Activated CD4-positive, alpha-beta memory T cell treated with anti-CD3 and anti-CD28 coated beads for 36 hours (primary cell): ENCODE measurements at regions not wholly inside any gene's neighbourhood (a gene's known extent, or its start where the extent isn't known, plus 50 kb on each side); places are given as distances from the start of the nearest gene placed in this dataset.
"Not testable (repeated sequence)": the region's sequence is repeated elsewhere in the genome, so short reads cannot be mapped to it uniquely, and the experiment has no call there.

Experiments
- CTCF ChIA-PET: fragments of 350-600 bp; sonication (Branson Sonifier 250); formaldehyde crosslinking; loops from one replicate; lab custom pipeline; 2021; ENCODE audit warnings: antibody characterized with exemption, inconsistent platforms; lab: Charles Lee
- POLR2A ChIA-PET: fragments of 350-600 bp; sonication (Branson Sonifier 250); formaldehyde crosslinking; loops from one replicate; lab custom pipeline; 2021; ENCODE audit warnings: antibody characterized with exemption; lab: Charles Lee
- DNase-seq: peaks from one replicate; pipeline ENCODE4 v3.0.0-alpha.2; 2020
- H3K27ac Mint-ChIP-seq: one replicate; pipeline ENCODE4 v1.8.0; 2021; ENCODE audit warnings: mixed read lengths
- H3K27me3 Mint-ChIP-seq: one replicate; pipeline ENCODE4 v1.8.0; 2021; ENCODE audit warnings: mixed read lengths
- H3K36me3 Mint-ChIP-seq: one replicate; pipeline ENCODE4 v1.8.0; 2021; ENCODE audit warnings: mixed read lengths
- H3K4me1 Mint-ChIP-seq: one replicate; pipeline ENCODE4 v1.8.0; 2021; ENCODE audit warnings: low read depth, mixed read lengths
- H3K4me3 Mint-ChIP-seq: one replicate; pipeline ENCODE4 v1.8.0; 2021; ENCODE audit warnings: mild to moderate bottlenecking, mixed read lengths
- H3K9me3 Mint-ChIP-seq: one replicate; pipeline ENCODE4 v1.8.0; 2021; ENCODE audit warnings: mixed read lengths
- intact Hi-C: fragments of 100-400 bp; cut with micrococcal nuclease; formaldehyde crosslinking; loops from one replicate; pipeline ENCODE4 v1.15.1; 2023

DNA sequence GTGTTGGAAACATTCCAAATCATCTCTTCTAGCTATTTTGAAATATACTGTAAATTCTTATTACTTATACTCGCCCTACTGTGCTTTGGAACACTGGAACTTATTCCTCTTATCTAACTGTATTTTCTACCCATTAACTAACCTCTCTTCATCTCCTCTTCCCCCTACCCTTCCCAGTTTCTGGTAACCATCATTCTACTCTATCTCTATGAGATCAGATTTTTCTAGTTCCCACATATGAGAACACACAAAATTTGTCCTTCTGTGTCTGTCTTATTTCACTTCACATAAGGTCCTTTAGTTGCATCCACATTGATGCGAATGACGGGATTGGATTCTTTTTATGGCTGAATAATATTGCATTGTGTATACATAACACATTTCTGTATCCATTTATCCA, 1003.8 kb upstream of the INTU start:
- H3K36me3 Mint-ChIP-seq = no peaks in the 10 kb centered on the region
- H3K27me3 Mint-ChIP-seq = no peaks in the 10 kb centered on the region
- intact Hi-C loops = no loop called here
- CTCF ChIA-PET = no interaction called here
- H3K9me3 Mint-ChIP-seq = peaks cover 5% of the 10 kb centered on the region
- no peak for DNase-seq
- H3K4me3 Mint-ChIP-seq = no peak overlapping the region
- no peaks in the 10 kb centered on the region for H3K4me1 Mint-ChIP-seq
- POLR2A ChIA-PET = no interaction called here
- H3K27ac Mint-ChIP-seq = no peak overlapping the region

- no peak for DNase-seq
- H3K27me3 Mint-ChIP-seq = no peaks in the 10 kb centered on the region
- no peaks in the 10 kb centered on the region for H3K4me1 Mint-ChIP-seq
- intact Hi-C loops = no loop called here
- H3K27ac Mint-ChIP-seq = no peak overlapping the region
- ChIA-PET POLR2A (no interaction called here), CTCF (no interaction called here)
- no peak overlapping the region for H3K4me3 Mint-ChIP-seq
- H3K36me3 Mint-ChIP-seq = no peaks in the 10 kb centered on the region
- peaks cover 5% of the 10 kb centered on the region for H3K9me3 Mint-ChIP-seq
Observed at GRCh38 chr4:126630230-126630629, 1002.5 kb upstream of the INTU start.

DNA sequence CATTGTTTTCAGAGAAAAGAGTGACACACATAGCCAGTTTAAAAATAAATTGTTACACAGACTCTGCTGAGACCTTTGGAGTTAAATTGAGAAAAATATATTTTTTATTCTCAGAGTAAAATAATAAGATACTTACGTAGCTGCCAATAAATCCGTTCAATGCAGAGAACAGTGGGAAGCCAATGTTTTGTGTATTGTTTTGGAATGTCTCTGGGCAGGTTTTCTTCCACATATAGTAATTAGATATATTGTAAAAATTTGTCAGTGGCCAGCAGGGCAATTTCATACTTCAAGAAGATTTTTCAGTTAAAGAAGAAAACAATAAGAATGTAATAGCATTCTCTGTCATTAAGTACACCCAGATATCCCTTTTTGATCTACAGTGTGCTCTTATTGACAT, 999.5 kb upstream of the INTU start:
- intact Hi-C loops = no loop called here
- H3K27ac Mint-ChIP-seq = no peak overlapping the region
- H3K4me1 Mint-ChIP-seq = no peaks in the 10 kb centered on the region
- no peaks in the 10 kb centered on the region for H3K27me3 Mint-ChIP-seq
- no peaks in the 10 kb centered on the region for H3K36me3 Mint-ChIP-seq
- ChIA-PET CTCF (no interaction called here), POLR2A (no interaction called here)
- H3K4me3 Mint-ChIP-seq = no peak overlapping the region
- H3K9me3 Mint-ChIP-seq = no peaks in the 10 kb centered on the region
- no peak for DNase-seq

DNA sequence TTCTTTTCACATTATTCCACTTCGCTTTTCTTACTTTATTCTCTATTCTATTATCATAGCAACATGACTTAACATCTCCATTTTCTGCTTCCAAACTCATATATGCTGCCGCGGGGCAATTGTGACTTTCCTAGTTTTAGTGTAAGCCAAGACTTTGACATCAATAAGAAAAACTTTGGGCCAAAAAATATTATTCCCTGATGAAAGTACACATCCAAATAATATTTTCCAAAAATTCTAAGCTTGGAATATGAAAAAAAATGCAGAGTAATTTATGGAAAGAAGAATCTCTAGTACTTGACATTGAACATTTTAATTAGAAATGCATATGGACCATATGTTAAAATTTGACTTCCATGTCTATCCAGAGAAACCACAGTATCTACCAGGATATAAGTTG, 995.1 kb upstream of the INTU start:
- H3K36me3 Mint-ChIP-seq = no peaks in the 10 kb centered on the region
- no peak overlapping the region for H3K4me3 Mint-ChIP-seq
- H3K4me1 Mint-ChIP-seq = no peaks in the 10 kb centered on the region
- POLR2A ChIA-PET = no interaction called here
- H3K27ac Mint-ChIP-seq = no peak overlapping the region
- no peak for DNase-seq
- intact Hi-C loops = no loop called here
- CTCF ChIA-PET = no interaction called here
- peaks cover 7% of the 10 kb centered on the region for H3K9me3 Mint-ChIP-seq
- H3K27me3 Mint-ChIP-seq = no peaks in the 10 kb centered on the region

DNA sequence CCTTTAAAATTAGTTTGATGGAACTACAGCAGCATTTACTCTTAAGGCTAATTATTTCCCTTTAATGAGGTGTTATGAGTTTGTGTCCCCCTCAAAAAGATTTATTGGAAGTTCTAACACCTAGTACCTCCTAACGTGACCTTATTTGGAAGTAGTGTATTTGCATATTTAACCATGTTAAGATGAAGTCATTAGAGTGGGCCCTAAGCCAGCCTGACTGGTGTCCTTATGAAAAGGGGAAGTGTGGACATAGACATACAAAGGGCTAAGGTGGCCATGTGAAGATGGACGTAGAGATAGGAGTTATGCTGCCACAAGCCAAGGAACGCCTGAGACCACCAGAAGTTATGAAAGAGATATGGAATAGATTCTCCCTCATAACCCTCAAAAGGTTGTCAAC, 985.4 kb upstream of the INTU start:
- Mint-ChIP-seq H3K9me3 (no peaks in the 10 kb centered on the region), H3K4me1 (no peaks in the 10 kb centered on the region), H3K4me3 (no peak overlapping the region), H3K27ac (no peak overlapping the region), H3K27me3 (no peaks in the 10 kb centered on the region), H3K36me3 (no peaks in the 10 kb centered on the region)
- ChIA-PET POLR2A (no interaction called here), CTCF (no interaction called here)
- intact Hi-C loops = no loop called here
- DNase-seq = no peak

- H3K4me3 Mint-ChIP-seq = no peak overlapping the region
- H3K36me3 Mint-ChIP-seq = no peaks in the 10 kb centered on the region
- ChIA-PET CTCF (no interaction called here), POLR2A (no interaction called here)
- H3K27me3 Mint-ChIP-seq = no peaks in the 10 kb centered on the region
- no peak for DNase-seq
- H3K9me3 Mint-ChIP-seq = no peaks in the 10 kb centered on the region
- H3K27ac Mint-ChIP-seq = no peak overlapping the region
- intact Hi-C loops = no loop called here
- no peaks in the 10 kb centered on the region for H3K4me1 Mint-ChIP-seq
Observed at GRCh38 chr4:126647756-126648397, 984.9 kb upstream of the INTU start.

- no peaks in the 10 kb centered on the region for H3K36me3 Mint-ChIP-seq
- H3K27ac Mint-ChIP-seq = no peak overlapping the region
- intact Hi-C loops = no loop called here
- no peak overlapping the region for H3K4me3 Mint-ChIP-seq
- no peaks in the 10 kb centered on the region for H3K4me1 Mint-ChIP-seq
- POLR2A ChIA-PET = no interaction called here
- CTCF ChIA-PET = no interaction called here
- H3K9me3 Mint-ChIP-seq = peaks cover 4% of the 10 kb centered on the region
- H3K27me3 Mint-ChIP-seq = no peaks in the 10 kb centered on the region
- no peak for DNase-seq
Observed at GRCh38 chr4:126658411-126658810, 974.3 kb upstream of the INTU start.

- Mint-ChIP-seq H3K36me3 (no peaks in the 10 kb centered on the region), H3K27ac (no peak overlapping the region), H3K4me1 (no peaks in the 10 kb centered on the region), H3K9me3 (no peaks in the 10 kb centered on the region), H3K4me3 (no peak overlapping the region), H3K27me3 (no peaks in the 10 kb centered on the region)
- intact Hi-C loops = no loop called here
- no peak for DNase-seq
- POLR2A ChIA-PET = no interaction called here
- CTCF ChIA-PET = no interaction called here
Observed at GRCh38 chr4:126661194-126661593, 971.6 kb upstream of the INTU start.

DNA sequence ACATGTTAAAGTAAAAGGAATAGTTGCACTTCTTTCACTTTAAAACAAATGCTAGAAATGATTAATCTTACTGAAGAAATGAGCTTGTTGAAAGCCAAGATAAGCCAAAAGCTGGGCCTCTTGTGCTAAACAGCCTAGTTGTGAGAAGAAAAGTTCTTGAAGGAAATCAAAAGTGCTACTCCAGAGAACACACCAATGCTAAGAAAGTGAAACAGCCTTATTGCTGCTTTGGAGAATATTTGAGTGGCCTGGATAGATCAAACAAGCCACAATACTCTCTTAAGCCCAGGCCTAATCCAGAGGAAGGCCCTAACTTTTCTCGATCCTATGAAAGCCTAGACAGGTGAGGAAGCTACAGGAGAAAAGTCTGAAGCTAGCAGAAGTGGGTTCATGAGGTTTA, 967.9 kb upstream of the INTU start:
- POLR2A ChIA-PET = no interaction called here

GRCh38 chr4:126670038-126670437, 962.7 kb upstream of the INTU start:
- H3K4me3 Mint-ChIP-seq, H3K27me3 Mint-ChIP-seq, DNase-seq, CTCF ChIA-PET, H3K9me3 Mint-ChIP-seq, H3K36me3 Mint-ChIP-seq, H3K4me1 Mint-ChIP-seq, POLR2A ChIA-PET, H3K27ac Mint-ChIP-seq, intact Hi-C loops: not testable (repeated sequence)

More for the DNA sequence above, 967.9 kb upstream of the INTU start:
- no peaks in the 10 kb centered on the region for H3K4me1 Mint-ChIP-seq
- H3K27me3 Mint-ChIP-seq = no peaks in the 10 kb centered on the region
- no peak for DNase-seq
- CTCF ChIA-PET = no interaction called here
- no peaks in the 10 kb centered on the region for H3K36me3 Mint-ChIP-seq
- no peaks in the 10 kb centered on the region for H3K9me3 Mint-ChIP-seq
- no peak overlapping the region for H3K4me3 Mint-ChIP-seq
- no peak overlapping the region for H3K27ac Mint-ChIP-seq
- intact Hi-C loops = no loop called here

GRCh38 chr4:126678618-126679017, 954.1 kb upstream of the INTU start:
- no peaks in the 10 kb centered on the region for H3K4me1 Mint-ChIP-seq
- H3K27ac Mint-ChIP-seq = no peak overlapping the region
- no peak overlapping the region for H3K4me3 Mint-ChIP-seq
- intact Hi-C loops = no loop called here
- peaks cover 3% of the 10 kb centered on the region for H3K9me3 Mint-ChIP-seq
- no peak for DNase-seq
- H3K27me3 Mint-ChIP-seq = no peaks in the 10 kb centered on the region
- ChIA-PET POLR2A (no interaction called here), CTCF (no interaction called here)
- H3K36me3 Mint-ChIP-seq = no peaks in the 10 kb centered on the region

GRCh38 chr4:126679303-126679702, 953.5 kb upstream of the INTU start:
- CTCF ChIA-PET = no interaction called here
- DNase-seq = no peak
- no peaks in the 10 kb centered on the region for H3K27me3 Mint-ChIP-seq

DNA sequence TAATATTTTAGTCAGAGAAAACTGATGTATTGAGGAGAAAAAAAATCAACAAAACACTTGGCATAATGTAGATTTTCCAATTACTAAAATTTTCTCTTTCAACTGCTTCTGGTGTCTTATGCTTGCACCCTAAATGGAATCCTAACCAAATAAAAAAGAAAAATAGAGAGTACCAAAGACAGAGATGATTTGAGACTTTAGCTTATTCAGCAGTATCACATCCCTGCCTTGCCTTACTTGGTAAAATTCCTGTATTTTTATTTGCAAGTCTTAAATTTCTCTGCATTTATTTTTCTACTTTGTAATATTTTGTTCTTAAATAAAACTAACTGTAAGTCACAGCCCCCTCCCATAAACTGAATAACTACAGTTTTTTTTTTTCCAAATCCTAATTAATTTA, 950.5 kb upstream of the INTU start:
- ChIA-PET CTCF (no interaction called here), POLR2A (no interaction called here)
- no peaks in the 10 kb centered on the region for H3K27me3 Mint-ChIP-seq
- no peak overlapping the region for H3K4me3 Mint-ChIP-seq
- intact Hi-C loops = no loop called here
- no peak for DNase-seq
- H3K27ac Mint-ChIP-seq = no peak overlapping the region
- H3K36me3 Mint-ChIP-seq = no peaks in the 10 kb centered on the region
- H3K4me1 Mint-ChIP-seq = no peaks in the 10 kb centered on the region
- peaks cover 4% of the 10 kb centered on the region for H3K9me3 Mint-ChIP-seq

More at GRCh38 chr4:126679303-126679702, 953.5 kb upstream of the INTU start:
- Mint-ChIP-seq H3K4me1 (no peaks in the 10 kb centered on the region), H3K9me3 (peaks cover 4% of the 10 kb centered on the region), H3K4me3 (no peak overlapping the region), H3K36me3 (no peaks in the 10 kb centered on the region), H3K27ac (no peak overlapping the region)
- intact Hi-C loops = no loop called here
- POLR2A ChIA-PET = no interaction called here
